ENCODE measurements at regions not wholly inside any gene's neighbourhood (a gene's known extent, or its start where the extent isn't known, plus 50 kb on each side); places are given as distances from the start of the nearest gene placed in this dataset.

DNA sequence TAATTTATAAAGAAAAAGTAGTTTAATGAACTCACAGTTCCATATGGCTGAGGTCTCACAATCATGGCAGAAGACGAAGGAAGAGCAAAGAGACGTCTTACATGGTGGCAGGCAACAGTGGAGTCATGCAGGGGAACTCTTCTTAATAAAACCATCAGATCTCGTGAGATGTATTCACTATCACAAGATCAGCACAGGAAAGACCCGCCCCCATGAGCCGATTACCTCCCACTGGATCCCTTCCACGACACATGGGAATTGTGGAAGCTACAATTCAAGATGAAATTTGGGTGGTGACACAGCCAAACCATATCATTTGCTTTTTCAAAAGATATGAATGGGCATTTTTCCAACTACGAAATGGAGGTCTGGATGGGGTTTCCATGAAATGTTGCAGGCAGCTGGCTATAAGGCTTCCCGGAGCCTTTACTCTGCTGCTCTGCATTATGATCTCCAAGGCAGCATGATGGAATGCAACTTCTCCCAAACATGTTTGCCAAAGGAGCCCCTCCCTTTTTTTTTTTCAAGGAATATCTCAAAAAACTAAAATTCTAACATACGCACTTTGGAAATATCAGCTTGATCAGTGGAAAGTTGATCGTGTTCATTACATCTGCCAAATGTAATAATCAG is 189.7 kb downstream of the MEX3B start:
- WGBS (ENCODE audit: missing lambda C conversion rate), result 10% methylated on average over 10 of the region's 10 CpGs
- no peak for FAIRE-seq
- POLR2A ChIA-PET, result no interaction called here
- CTCF ChIA-PET, result no interaction called here
- ATAC-seq, result no peak
- DNase-seq (ENCODE audit: low read depth in 1 of 2, low spot score in 1 of 2), result no peak
- Histone ChIP-seq H3K9me3 (0 out of 3 replicates have a peak, but pooled peaks cover 3% of the 10 kb centered on the region), H3K4me3 (no peak overlapping the region), H3K4me1 (no peaks in the 10 kb centered on the region), H3K27ac (no peak overlapping the region), H3K4me2 (no peak overlapping the region)
- TF ChIP-seq POLR2AphosphoS2 (conservative IDR thresholded peaks at IDR 0.05; ENCODE audit: low read length) (no peak), RAD21 (conservative IDR thresholded peaks at IDR 0.05 in 1 of 2, IDR thresholded peaks at IDR 0.05 in 1 of 2) (no peak), RNF2 (IDR thresholded peaks at IDR 0.05; ENCODE audit: borderline replicate concordance, low read depth) (no peak)

DNA sequence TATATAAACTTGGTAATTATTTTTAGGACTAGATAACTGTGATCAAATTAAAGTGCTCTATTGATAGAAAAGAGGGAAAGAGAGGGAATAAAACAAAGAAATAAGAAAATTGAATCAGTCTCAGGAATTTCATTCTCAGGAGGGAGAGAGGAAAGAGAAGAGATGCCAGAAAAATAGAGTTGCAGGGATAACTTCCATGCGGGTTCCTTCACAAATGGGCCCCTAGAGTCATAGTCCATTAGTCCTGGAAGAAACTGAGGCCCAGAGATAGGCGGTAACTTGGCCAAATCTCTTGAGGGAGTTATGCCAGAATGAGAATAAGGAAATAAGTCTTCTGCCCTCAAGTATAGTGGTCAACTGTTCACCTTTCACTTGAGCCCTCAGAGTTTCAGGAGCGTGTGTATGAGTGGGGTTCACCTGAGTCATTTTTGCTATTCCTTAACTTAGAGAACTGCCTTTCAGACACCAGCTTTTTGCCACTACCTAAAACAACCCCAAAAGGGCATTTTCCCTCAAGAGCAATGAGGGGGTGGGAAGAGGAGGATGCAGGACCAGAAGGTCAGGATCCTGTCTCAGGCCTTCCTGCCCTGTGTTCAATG is 192.6 kb downstream of the MEX3B start:
- DNase-seq (ENCODE audit: low read depth in 1 of 2, low spot score in 1 of 2), result no peak
- POLR2A ChIA-PET, result no interaction called here
- H3K9me3 ChIP-seq, result 0 out of 3 replicates have a peak, but pooled peaks cover 3% of the 10 kb centered on the region
- H3K4me2 ChIP-seq, result no peak overlapping the region
- WGBS (ENCODE audit: missing lambda C conversion rate), result 2% methylated on average over 3 of the region's 3 CpGs
- no peak overlapping the region for H3K27ac ChIP-seq
- CTCF ChIA-PET, result no interaction called here
- FAIRE-seq, result no peak
- H3K4me3 ChIP-seq, result no peak overlapping the region
- TF ChIP-seq TP53 (CRISPR knock-in tag; IDR thresholded peaks at IDR 0.05), result no peak
- TF ChIP-seq, protein P1, sequence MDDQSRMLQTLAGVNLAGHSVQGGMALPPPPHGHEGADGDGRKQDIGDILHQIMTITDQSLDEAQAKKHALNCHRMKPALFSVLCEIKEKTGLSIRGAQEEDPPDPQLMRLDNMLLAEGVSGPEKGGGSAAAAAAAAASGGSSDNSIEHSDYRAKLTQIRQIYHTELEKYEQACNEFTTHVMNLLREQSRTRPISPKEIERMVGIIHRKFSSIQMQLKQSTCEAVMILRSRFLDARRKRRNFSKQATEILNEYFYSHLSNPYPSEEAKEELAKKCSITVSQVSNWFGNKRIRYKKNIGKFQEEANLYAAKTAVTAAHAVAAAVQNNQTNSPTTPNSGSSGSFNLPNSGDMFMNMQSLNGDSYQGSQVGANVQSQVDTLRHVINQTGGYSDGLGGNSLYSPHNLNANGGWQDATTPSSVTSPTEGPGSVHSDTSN (IDR thresholded peaks at IDR 0.05), result no peak
- no peak for TF ChIP-seq NFE2L2 (conservative IDR thresholded peaks at IDR 0.05; ENCODE audit: low read length)
- TF ChIP-seq, protein P2, sequence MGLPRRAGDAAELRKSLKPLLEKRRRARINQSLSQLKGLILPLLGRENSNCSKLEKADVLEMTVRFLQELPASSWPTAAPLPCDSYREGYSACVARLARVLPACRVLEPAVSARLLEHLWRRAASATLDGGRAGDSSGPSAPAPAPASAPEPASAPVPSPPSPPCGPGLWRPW (IDR thresholded peaks at IDR 0.05), result no peak
- no peak for TF ChIP-seq RARB (CRISPR knock-in tag; IDR thresholded peaks at IDR 0.05)
- TF ChIP-seq JUN (IDR thresholded peaks at IDR 0.05), result no peak
- TF ChIP-seq FOXS1 (CRISPR knock-in tag; IDR thresholded peaks at IDR 0.05), result no peak
- TF ChIP-seq HOXB13 (CRISPR knock-in tag; IDR thresholded peaks at IDR 0.05; ENCODE audit: low read depth), result no peak
- no peak for TF ChIP-seq ZSCAN20 (CRISPR knock-in tag; IDR thresholded peaks at IDR 0.05)
- no peak for TF ChIP-seq TFCP2L1 (CRISPR knock-in tag; IDR thresholded peaks at IDR 0.05)
- TF ChIP-seq NPAS2 (CRISPR knock-in tag; IDR thresholded peaks at IDR 0.05; ENCODE audit: borderline replicate concordance), result no peak
- TF ChIP-seq RCOR1 (IDR thresholded peaks at IDR 0.05; ENCODE audit: low read depth, low read length), result no peak
- no peak for TF ChIP-seq SMC3 (IDR thresholded peaks at IDR 0.05)
- no peak for TF ChIP-seq BHLHE40 (IDR thresholded peaks at IDR 0.05; ENCODE audit: low read depth, low read length)
- TF ChIP-seq POLR2AphosphoS2 (conservative IDR thresholded peaks at IDR 0.05; ENCODE audit: low read length), result no peak
- no peak for ATAC-seq
- H3K4me1 ChIP-seq, result no peaks in the 10 kb centered on the region

DNA sequence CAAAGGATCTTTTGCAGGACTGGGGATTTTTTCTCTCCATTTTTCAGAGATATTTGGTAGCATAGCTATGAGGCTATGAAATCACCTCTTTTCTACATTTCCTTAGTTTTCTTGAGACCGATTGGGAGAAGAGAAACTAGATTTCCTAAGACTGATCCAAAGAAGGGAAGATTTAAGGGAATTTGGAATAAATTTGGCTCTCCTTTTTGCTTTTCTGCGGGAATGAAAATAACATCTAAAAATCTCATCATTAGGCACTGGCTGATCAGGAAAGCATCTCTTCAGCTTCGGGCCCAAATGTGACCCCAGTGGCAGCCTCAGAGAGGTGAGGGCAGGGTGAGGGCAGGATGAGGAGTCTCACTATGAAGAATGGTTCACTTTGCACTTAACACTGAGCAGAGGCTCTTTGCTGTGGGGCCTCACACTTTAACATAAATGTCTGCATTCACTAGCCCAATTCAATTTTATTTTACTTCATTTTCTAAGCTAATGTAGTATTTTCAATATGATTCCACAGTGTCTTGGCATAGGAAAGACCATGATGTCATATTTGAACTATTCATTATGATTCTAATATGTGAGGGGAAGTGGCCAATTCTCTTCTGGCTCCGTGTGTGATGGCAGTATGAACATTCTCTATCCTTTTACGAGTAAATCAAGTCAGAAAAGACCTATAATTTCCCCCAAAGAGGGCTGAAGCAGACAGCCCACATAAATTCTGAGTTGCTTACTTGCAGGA is 193.2 kb downstream of the MEX3B start:
- no peak for TF ChIP-seq CHD4 (IDR thresholded peaks at IDR 0.05; ENCODE audit: borderline replicate concordance)
- no peak for TF ChIP-seq RARB (CRISPR knock-in tag; IDR thresholded peaks at IDR 0.05)
- TF ChIP-seq ZNF302 (CRISPR knock-in tag; IDR thresholded peaks at IDR 0.05), result no peak
- TF ChIP-seq TP53 (CRISPR knock-in tag; IDR thresholded peaks at IDR 0.05), result no peak
- TF ChIP-seq, protein P1 (IDR thresholded peaks at IDR 0.05), result no peak
- TF ChIP-seq RAD21 (conservative IDR thresholded peaks at IDR 0.05 in 1 of 2, IDR thresholded peaks at IDR 0.05 in 1 of 2), result no peak
- TF ChIP-seq PHF8 (IDR thresholded peaks at IDR 0.05; ENCODE audit: borderline replicate concordance, low read depth), result no peak
- no peak for TF ChIP-seq CBX2 (IDR thresholded peaks at IDR 0.05; ENCODE audit: borderline replicate concordance, low read depth)
- no peak for TF ChIP-seq JUNB (IDR thresholded peaks at IDR 0.05)
- no peak for TF ChIP-seq RNF2 (IDR thresholded peaks at IDR 0.05; ENCODE audit: borderline replicate concordance, low read depth)
- DNase-seq (ENCODE audit: low read depth in 1 of 2, low spot score in 1 of 2), result no peak
- no peak overlapping the region for H3K4me2 ChIP-seq
- no peaks in the 10 kb centered on the region for H3K4me1 ChIP-seq
- no peak overlapping the region for H3K27ac ChIP-seq
- no peak overlapping the region for H3K4me3 ChIP-seq
- 0 out of 3 replicates have a peak, but pooled peaks cover under 1% of the 10 kb centered on the region for H3K9me3 ChIP-seq
- FAIRE-seq, result no peak
- ATAC-seq, result no peak
- WGBS (ENCODE audit: missing lambda C conversion rate), result 11% methylated on average over 5 of the region's 5 CpGs
- CTCF ChIA-PET, result no interaction called here
- POLR2A ChIA-PET, result no interaction called here

Data from A549 (cell line).